KMS-11 (cell line): ENCODE measurements at regions not wholly inside any gene's neighbourhood (a gene's known extent, or its start where the extent isn't known, plus 50 kb on each side); places are given as distances from the start of the nearest gene placed in this dataset.
"Not testable (repeated sequence)": the region's sequence is repeated elsewhere in the genome, so short reads cannot be mapped to it uniquely, and the experiment has no call there.

Source experiments
- H2AFZ ChIP-seq: fragments of 200-600 bp; sonication (generic); 2 replicates; pipeline ENCODE4 v1.6.1; 2016; ENCODE audit warnings: antibody characterized with exemption, mixed run types, low read depth
- H3K27ac ChIP-seq: fragments of 200-600 bp; sonication (generic); 2 replicates; pipeline ENCODE4 v1.6.1; 2016; ENCODE audit warnings: mild to moderate bottlenecking, mixed run types
- H3K27me3 ChIP-seq: fragments of 200-600 bp; sonication (generic); 2 replicates; pipeline ENCODE4 v1.6.1; 2017; ENCODE audit warnings: mild to moderate bottlenecking, low read depth, mixed run types, moderate library complexity; ENCODE audit not compliant: insufficient read depth
- H3K36me3 ChIP-seq: fragments of 200-600 bp; sonication (generic); 2 replicates; pipeline ENCODE4 v1.6.1; 2017; ENCODE audit warnings: mild to moderate bottlenecking, mixed run types; ENCODE audit not compliant: insufficient read depth
- H3K4me1 ChIP-seq: fragments of 200-600 bp; sonication (generic); 2 replicates; pipeline ENCODE4 v1.6.1; 2016; ENCODE audit warnings: mild to moderate bottlenecking, low read depth, mixed run types; ENCODE audit not compliant: poor library complexity, severe bottlenecking
- H3K4me2 ChIP-seq: fragments of 200-600 bp; sonication (generic); 2 replicates; pipeline ENCODE4 v1.7.0; 2016; ENCODE audit warnings: mild to moderate bottlenecking, mixed run types
- H3K4me3 ChIP-seq: fragments of 200-600 bp; sonication (generic); IDR thresholded peaks from 2 replicates; pipeline ENCODE4 v1.6.1; 2017; ENCODE audit warnings: low read depth, low read length, mixed read lengths; ENCODE audit not compliant: insufficient read depth
- H3K79me2 ChIP-seq: fragments of 200-600 bp; sonication (generic); 2 replicates; pipeline ENCODE4 v1.6.1; 2016; ENCODE audit warnings: low read depth, mixed run types; ENCODE audit not compliant: insufficient read depth
- H3K9ac ChIP-seq: fragments of 200-600 bp; sonication (generic); 2 replicates; pipeline ENCODE4 v1.6.1; 2016; ENCODE audit warnings: mild to moderate bottlenecking, mixed run types
- H4K20me1 ChIP-seq: fragments of 200-600 bp; sonication (generic); 2 replicates; pipeline ENCODE4 v1.6.1; 2016; ENCODE audit warnings: mild to moderate bottlenecking, mixed run types; ENCODE audit not compliant: insufficient read depth
- TF ChIP-seq, protein P1 (sequence below): fragments of 200-600 bp; sonication (generic); conservative IDR thresholded peaks from 2 replicates; pipeline ENCODE4 v1.6.1; 2017; ENCODE audit warnings: low read depth, mild to moderate bottlenecking, antibody characterized with exemption, low read length, moderate library complexity, mixed read lengths

DNA sequence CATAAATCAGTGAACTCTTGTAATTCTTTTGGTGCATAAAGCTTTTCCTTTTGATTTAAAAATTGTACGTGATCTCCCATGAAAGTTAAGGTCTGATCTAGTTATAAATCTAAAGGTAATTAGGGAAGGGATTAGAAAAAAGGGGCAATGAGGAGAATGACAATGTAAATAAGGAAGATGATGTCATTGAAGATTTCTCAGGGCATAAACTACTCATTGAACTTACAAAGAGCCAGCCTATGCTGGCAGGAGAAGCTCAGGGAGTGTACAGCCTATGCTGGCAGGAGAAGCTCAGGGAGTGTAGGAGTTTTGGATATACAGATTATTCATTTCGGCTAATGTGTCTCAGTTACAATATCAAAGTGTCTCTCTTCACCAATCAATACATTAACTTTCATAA, 1533.5 kb upstream of the ADGRL3 start:
- H3K4me3 ChIP-seq: no peak overlapping the region
- no peak overlapping the region for H3K9ac ChIP-seq
- H3K4me2 ChIP-seq: no peak overlapping the region
- no peaks in the 10 kb centered on the region for H4K20me1 ChIP-seq
- no peaks in the 10 kb centered on the region for H3K27me3 ChIP-seq
- no peaks in the 10 kb centered on the region for H3K79me2 ChIP-seq
- no peaks in the 10 kb centered on the region for H3K4me1 ChIP-seq
- H3K36me3 ChIP-seq: no peaks in the 10 kb centered on the region
- no peak overlapping the region for H3K27ac ChIP-seq
- no peak overlapping the region for H2AFZ ChIP-seq
- TF ChIP-seq, protein P1, sequence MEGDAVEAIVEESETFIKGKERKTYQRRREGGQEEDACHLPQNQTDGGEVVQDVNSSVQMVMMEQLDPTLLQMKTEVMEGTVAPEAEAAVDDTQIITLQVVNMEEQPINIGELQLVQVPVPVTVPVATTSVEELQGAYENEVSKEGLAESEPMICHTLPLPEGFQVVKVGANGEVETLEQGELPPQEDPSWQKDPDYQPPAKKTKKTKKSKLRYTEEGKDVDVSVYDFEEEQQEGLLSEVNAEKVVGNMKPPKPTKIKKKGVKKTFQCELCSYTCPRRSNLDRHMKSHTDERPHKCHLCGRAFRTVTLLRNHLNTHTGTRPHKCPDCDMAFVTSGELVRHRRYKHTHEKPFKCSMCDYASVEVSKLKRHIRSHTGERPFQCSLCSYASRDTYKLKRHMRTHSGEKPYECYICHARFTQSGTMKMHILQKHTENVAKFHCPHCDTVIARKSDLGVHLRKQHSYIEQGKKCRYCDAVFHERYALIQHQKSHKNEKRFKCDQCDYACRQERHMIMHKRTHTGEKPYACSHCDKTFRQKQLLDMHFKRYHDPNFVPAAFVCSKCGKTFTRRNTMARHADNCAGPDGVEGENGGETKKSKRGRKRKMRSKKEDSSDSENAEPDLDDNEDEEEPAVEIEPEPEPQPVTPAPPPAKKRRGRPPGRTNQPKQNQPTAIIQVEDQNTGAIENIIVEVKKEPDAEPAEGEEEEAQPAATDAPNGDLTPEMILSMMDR: no peak

DNA sequence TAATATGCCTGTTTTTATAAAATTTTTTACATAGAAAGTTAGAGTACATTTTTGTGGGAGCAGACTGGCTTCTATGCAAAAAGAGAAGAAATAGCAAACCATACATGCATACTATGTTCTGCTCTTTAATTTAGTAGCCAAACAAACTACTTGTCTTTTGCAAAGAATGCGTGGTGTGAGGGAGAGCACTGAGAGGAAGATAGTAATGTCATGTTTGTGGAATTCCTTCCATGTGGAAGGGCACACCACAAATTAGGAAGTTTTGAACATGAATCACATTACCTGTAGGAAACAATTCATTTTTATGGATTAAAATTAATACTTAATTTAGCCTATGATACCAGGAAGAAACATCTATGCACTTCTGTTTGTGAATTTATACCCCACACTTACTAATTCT, 1529.1 kb upstream of the ADGRL3 start:
- Histone ChIP-seq H3K9ac (no peak overlapping the region), H3K27ac (no peak overlapping the region), H2AFZ (no peak overlapping the region), H4K20me1 (no peaks in the 10 kb centered on the region), H3K4me3 (no peak overlapping the region), H3K27me3 (no peaks in the 10 kb centered on the region), H3K4me1 (no peaks in the 10 kb centered on the region), H3K4me2 (no peak overlapping the region), H3K36me3 (no peaks in the 10 kb centered on the region), H3K79me2 (no peaks in the 10 kb centered on the region)
- TF ChIP-seq, protein P1: no peak

DNA sequence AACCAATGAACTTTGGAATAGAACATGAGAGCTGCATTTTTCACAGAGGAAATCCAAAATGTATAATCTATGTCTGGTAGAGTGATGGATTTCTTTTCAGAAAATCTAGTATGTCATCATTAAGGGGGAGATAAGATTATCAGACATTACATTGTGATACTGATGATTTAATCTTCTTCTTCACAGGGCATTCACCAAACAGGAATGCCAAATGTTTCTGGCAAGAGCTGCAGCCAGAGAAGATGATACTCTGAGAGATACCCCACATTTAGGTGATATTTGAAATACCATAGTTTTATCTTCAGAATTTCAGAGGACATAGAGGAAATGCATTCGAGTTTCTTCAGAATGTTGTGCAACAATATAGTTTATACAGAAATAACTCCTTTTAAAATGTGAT, 1523.7 kb upstream of the ADGRL3 start:
- no peak overlapping the region for H3K9ac ChIP-seq

DNA sequence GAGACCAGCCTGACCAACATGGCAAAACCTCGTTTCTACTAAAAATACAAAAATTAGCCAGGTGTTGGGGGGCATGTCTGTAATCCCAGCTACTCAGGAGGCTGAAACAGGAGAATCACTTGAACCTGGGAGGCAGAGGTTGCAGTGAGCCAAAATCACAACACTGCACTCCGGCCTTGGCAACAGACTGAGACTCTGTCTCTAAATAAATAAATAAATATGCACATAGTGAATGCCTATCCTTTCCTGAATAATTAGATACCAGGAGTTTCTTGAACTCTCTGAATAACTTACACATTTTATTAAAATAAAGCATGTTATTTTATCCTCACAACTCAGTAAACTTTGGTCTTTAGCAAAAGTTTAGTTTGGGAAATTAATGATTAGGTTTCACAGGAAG, 1523.1 kb upstream of the ADGRL3 start:
- not testable (repeated sequence) for H3K4me1 ChIP-seq, H2AFZ ChIP-seq, H3K27me3 ChIP-seq, H3K4me2 ChIP-seq, H3K36me3 ChIP-seq, H3K27ac ChIP-seq, H3K4me3 ChIP-seq, H4K20me1 ChIP-seq, H3K79me2 ChIP-seq, H3K9ac ChIP-seq

More for the DNA sequence above, 1523.7 kb upstream of the ADGRL3 start:
- Histone ChIP-seq H3K36me3 (no peaks in the 10 kb centered on the region), H3K27me3 (no peaks in the 10 kb centered on the region), H3K79me2 (no peaks in the 10 kb centered on the region), H4K20me1 (no peaks in the 10 kb centered on the region), H3K27ac (no peak overlapping the region), H2AFZ (no peak overlapping the region), H3K4me2 (no peak overlapping the region), H3K4me1 (no peaks in the 10 kb centered on the region), H3K4me3 (no peak overlapping the region)
- TF ChIP-seq, protein P1: no peak

DNA sequence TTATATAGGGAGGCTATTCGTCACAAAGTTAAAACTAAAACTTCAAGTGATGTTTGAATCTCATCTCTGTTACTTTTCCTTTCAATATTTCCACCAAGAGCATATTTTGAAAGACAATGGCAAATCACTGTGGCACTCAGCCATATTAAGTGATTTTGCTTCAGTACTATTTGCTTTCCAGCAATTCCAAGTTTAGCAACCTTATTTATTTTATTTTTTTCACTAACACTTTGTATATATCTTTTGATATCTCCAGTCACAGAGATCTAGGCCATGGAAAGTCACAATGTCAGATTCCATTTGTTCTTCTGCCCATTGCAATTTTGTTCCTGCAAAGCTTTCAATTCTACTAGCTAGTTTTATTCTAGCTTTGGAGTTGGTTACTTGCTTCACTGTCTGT, 1514.5 kb upstream of the ADGRL3 start:
- no peak overlapping the region for H2AFZ ChIP-seq
- no peak overlapping the region for H3K27ac ChIP-seq
- no peaks in the 10 kb centered on the region for H3K36me3 ChIP-seq
- no peak overlapping the region for H3K4me2 ChIP-seq
- H3K4me1 ChIP-seq: no peaks in the 10 kb centered on the region
- TF ChIP-seq, protein P1: no peak
- no peaks in the 10 kb centered on the region for H4K20me1 ChIP-seq
- H3K27me3 ChIP-seq: no peaks in the 10 kb centered on the region
- H3K4me3 ChIP-seq: no peak overlapping the region
- H3K9ac ChIP-seq: no peak overlapping the region
- no peaks in the 10 kb centered on the region for H3K79me2 ChIP-seq
